DND-41 (cell line): ENCODE measurements at regions not wholly inside any gene's neighbourhood (a gene's known extent, or its start where the extent isn't known, plus 50 kb on each side); places are given as distances from the start of the nearest gene placed in this dataset.
"Not testable (repeated sequence)": the region's sequence is repeated elsewhere in the genome, so short reads cannot be mapped to it uniquely, and the experiment has no call there.

Experiments
- ATAC-seq: fragments of 200-7000 bp; cut with Tn5 transposase; 3 replicates; pipeline ENCODE4 v1.9.1; 2021; ENCODE audit warnings: low read depth; ENCODE audit not compliant: insufficient read depth
- DNase-seq: peaks from one replicate; pipeline ENCODE4 v3.0.0-alpha.2; 2020
- H2AFZ ChIP-seq: 2 replicates; pipeline ENCODE4 v1.6.0; 2012; ENCODE audit warnings: low read depth, low read length
- H3K27ac ChIP-seq: 2 replicates; pipeline ENCODE4 v1.5.1; 2012; ENCODE audit warnings: low read length, inconsistent platforms
- H3K27me3 ChIP-seq: fragments of 200-600 bp; sonication (generic); 2 replicates; pipeline ENCODE4 v1.6.0; 2012; ENCODE audit warnings: low read length, mild to moderate bottlenecking, inconsistent platforms; ENCODE audit not compliant: insufficient read depth, poor library complexity
- H3K36me3 ChIP-seq: 2 replicates; pipeline ENCODE4 v1.5.1; 2012; ENCODE audit warnings: low read length, inconsistent platforms; ENCODE audit not compliant: insufficient read depth
- H3K4me1 ChIP-seq: 2 replicates; pipeline ENCODE4 v1.5.1; 2012; ENCODE audit warnings: mild to moderate bottlenecking, low read length; ENCODE audit not compliant: insufficient read depth
- H3K4me2 ChIP-seq: 2 replicates; pipeline ENCODE4 v1.6.0; 2012; ENCODE audit warnings: mild to moderate bottlenecking, moderate library complexity, low read length, inconsistent platforms; ENCODE audit not compliant: insufficient read depth
- H3K4me3 ChIP-seq, 2 experiments: fragments of 200-600 bp in 1 of 2; shearing (Covaris generic) in 1 of 2; 2 replicates each; pipeline ENCODE4 v1.5.1; 2012 to 2016; ENCODE audit warnings: inconsistent platforms in 2 of 2, low read length in 2 of 2, mild to moderate bottlenecking in 2 of 2, low read depth in 1 of 2, moderate library complexity in 1 of 2
- H3K79me2 ChIP-seq: 2 replicates; pipeline ENCODE4 v1.6.0; 2012; ENCODE audit warnings: low read length, inconsistent platforms; ENCODE audit not compliant: insufficient read depth
- H3K9ac ChIP-seq: 2 replicates; pipeline ENCODE4 v1.6.0; 2012; ENCODE audit warnings: low read depth, mild to moderate bottlenecking, inconsistent platforms, low read length, moderate library complexity
- H3K9me3 ChIP-seq: 2 replicates; pipeline ENCODE4 v1.5.1; 2012; ENCODE audit warnings: low read length, moderate library complexity, mild to moderate bottlenecking, inconsistent platforms; ENCODE audit not compliant: insufficient read depth, severe bottlenecking
- H4K20me1 ChIP-seq: 2 replicates; pipeline ENCODE4 v1.6.0; 2012; ENCODE audit warnings: low read length; ENCODE audit not compliant: insufficient read depth
- TF ChIP-seq, protein P1 (sequence below): IDR thresholded peaks from 2 replicates; pipeline ENCODE4 v1.5.1; 2012; ENCODE audit warnings: borderline replicate concordance, low read length, moderate library complexity, mild to moderate bottlenecking; ENCODE audit not compliant: poor library complexity, severe bottlenecking; ENCODE audit errors: extremely low read depth

DNA sequence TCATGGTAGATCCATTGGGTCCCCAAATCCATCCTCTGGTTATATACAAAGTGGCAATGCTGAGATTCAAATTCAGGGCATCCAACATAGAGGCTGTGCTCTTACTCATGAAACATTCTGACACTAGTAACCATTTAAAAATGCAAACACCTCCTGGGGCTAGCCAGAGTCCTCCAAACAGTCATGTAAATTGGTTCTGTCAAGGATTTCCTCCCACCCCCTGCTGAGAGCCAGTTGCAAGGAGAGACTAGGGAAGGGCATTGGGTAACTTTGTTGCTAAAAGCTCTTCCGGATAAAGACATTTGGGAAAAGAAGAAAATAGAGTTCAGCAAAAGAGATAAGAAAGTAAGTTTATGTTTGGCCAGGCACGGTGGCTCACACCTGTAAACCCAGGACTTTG, 58.3 kb downstream of the ART5 start:
- H3K4me2 ChIP-seq, H3K36me3 ChIP-seq, H3K9me3 ChIP-seq, H3K27me3 ChIP-seq, H4K20me1 ChIP-seq, DNase-seq, H3K9ac ChIP-seq, H3K79me2 ChIP-seq, H3K4me1 ChIP-seq, H3K4me3 ChIP-seq, H2AFZ ChIP-seq, H3K27ac ChIP-seq, ATAC-seq: not testable (repeated sequence)

DNA sequence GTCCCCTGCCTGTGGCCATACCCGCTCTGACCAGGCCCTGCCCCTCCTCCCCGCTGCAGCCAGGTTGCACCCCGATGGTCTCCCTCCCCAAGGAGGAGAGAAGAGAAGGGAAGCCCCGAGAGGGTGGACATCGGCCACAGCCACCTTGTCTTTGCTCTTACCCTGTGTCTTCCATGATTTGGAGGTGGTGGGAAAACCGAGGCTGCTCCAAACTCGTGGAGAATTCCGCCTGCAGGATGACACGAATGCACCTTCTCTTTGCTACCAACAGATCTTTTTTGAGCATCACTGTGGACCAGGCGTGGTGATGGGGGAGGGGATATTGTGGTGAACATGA, 60.4 kb downstream of the ART5 start:
- not testable (repeated sequence) for H3K27me3 ChIP-seq, H3K79me2 ChIP-seq, H3K9ac ChIP-seq, H3K36me3 ChIP-seq, H3K4me1 ChIP-seq, DNase-seq, H4K20me1 ChIP-seq, H3K4me3 ChIP-seq, ATAC-seq, H2AFZ ChIP-seq, H3K9me3 ChIP-seq, H3K27ac ChIP-seq
- H3K4me2 ChIP-seq, result peak overlapping the region; percentile 58

DNA sequence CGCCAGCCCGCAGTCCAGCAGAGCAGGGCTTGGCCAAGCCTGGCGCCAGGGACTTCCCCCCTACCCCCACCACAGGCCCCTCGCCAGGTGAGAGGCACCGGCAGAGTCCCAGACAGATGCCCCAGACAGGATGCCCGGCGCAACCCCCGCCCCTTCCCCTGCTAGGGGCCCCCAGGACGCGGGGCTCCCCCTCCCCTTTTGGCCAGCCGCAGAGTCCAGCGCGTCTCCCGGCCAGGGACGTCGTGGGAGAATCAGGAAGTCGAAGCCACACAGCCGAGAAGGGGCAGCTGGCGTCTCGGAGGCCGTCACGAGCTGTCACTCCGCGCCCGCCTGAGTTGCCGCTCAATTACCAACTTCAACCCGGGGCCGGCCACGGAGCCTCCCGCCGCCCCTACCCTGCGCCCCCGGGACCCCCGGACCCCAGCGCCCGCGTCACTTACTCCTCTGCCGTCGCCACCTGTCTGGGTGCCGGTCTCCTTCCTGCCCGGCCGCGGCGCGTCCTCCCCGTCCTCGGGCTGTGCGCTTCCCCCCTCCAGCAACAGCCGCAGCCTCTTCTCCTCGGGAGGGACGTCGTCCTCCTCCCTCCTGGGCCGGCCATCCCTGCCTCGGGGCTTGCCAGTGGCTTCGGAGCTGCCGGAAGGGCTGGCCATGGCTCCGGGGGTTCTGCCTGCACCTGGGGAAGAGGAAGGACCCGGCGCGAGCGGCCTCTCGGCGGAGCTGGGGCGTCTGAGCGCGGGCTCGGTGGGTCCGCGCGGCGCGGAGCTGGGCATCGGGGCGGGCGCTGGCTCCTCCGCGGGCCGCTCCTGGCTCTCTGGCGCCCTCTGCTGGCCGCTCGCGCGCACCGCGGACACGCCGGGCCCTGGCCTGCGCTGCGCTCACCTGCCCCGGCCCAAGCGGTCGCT, 61.1 kb downstream of the ART5 start:
- not testable (repeated sequence) for H4K20me1 ChIP-seq, H2AFZ ChIP-seq, H3K27me3 ChIP-seq, H3K36me3 ChIP-seq, H3K79me2 ChIP-seq, H3K4me3 ChIP-seq, H3K27ac ChIP-seq, H3K4me1 ChIP-seq, H3K9ac ChIP-seq, H3K9me3 ChIP-seq
- DNase-seq, result peak; percentile 48
- ATAC-seq, result peak; percentile 45; the same call in 1 of the 3 replicates
- H3K4me2 ChIP-seq, result peak overlapping the region; percentile 58
- TF ChIP-seq, protein P1, sequence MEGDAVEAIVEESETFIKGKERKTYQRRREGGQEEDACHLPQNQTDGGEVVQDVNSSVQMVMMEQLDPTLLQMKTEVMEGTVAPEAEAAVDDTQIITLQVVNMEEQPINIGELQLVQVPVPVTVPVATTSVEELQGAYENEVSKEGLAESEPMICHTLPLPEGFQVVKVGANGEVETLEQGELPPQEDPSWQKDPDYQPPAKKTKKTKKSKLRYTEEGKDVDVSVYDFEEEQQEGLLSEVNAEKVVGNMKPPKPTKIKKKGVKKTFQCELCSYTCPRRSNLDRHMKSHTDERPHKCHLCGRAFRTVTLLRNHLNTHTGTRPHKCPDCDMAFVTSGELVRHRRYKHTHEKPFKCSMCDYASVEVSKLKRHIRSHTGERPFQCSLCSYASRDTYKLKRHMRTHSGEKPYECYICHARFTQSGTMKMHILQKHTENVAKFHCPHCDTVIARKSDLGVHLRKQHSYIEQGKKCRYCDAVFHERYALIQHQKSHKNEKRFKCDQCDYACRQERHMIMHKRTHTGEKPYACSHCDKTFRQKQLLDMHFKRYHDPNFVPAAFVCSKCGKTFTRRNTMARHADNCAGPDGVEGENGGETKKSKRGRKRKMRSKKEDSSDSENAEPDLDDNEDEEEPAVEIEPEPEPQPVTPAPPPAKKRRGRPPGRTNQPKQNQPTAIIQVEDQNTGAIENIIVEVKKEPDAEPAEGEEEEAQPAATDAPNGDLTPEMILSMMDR, result peak; percentile 65

DNA sequence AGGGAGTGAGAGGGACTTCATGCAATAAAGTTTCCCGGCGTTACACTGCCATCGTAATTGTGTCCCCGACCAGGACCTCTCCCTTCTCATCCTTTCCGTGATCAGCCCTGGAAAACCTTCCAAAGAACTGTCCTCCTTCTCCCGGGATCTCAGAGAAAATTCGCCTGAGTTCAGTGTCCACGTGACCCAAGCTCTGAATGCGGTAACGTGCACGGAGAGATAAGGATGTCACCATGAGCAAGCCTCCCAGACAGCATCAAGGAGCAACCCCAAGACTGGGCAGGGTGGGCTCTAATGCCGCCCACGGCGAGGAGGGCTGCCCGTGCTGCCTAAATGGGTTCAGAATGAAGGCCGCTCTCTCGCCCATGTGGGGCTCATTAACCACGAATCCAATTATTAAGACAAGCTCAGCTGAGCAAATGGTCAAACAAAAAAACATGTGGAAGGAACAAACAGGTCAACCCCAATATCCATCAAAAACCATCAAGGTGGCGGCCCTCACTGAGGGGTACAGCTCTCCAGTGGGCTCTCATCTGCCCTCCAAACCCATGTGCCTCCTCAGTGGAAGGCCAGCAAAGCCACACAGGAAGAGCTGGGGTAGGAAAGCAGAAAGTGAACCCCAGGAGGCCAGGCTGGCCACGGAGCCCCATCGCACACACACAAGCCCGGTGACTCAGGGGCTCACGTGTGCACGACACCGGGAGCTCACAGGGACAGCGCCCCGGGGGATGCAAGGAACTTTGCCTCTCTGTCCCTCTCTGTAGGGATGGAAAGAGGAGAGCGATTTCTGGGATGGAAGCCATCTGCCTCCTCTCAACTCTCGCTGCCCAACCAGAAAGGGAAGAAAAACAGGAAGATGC, 62.0 kb downstream of the ART5 start:
- H3K36me3 ChIP-seq, H3K79me2 ChIP-seq, H3K9ac ChIP-seq, H3K9me3 ChIP-seq, H3K27me3 ChIP-seq, H4K20me1 ChIP-seq, H3K4me3 ChIP-seq, ATAC-seq, H2AFZ ChIP-seq, DNase-seq, H3K27ac ChIP-seq, H3K4me1 ChIP-seq, H3K4me2 ChIP-seq: not testable (repeated sequence)

DNA sequence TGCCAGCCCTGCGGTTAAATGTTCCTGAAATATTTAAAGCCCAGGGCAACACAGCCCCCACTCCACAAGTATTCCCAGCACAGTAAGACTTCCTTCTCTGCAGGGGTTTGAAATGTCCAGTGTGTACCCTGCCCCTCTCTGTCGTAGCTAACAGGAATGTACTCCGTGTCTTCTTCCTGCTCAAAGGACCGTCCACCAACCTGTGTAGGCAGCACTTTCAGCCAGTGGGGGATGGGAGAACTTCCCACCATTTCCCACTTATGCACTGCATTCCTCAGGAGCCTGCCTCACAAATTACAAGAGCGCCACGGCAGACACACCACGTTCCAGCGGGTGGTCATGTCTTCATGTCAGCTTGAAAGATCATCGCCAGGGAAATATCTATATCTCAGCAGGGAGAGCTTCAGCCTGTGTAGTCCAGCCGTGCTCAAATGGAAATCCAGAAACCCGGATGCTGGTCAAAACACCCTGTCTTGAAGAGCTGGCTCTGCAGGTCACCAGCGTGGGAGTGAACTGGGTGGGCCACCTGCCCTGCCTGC, 65.7 kb downstream of the ART5 start:
- H3K9me3 ChIP-seq, H3K36me3 ChIP-seq, H3K9ac ChIP-seq, H3K4me1 ChIP-seq, DNase-seq, H3K4me2 ChIP-seq, H2AFZ ChIP-seq, ATAC-seq, H3K27ac ChIP-seq, H3K79me2 ChIP-seq, H3K4me3 ChIP-seq, H4K20me1 ChIP-seq, H3K27me3 ChIP-seq: not testable (repeated sequence)

DNA sequence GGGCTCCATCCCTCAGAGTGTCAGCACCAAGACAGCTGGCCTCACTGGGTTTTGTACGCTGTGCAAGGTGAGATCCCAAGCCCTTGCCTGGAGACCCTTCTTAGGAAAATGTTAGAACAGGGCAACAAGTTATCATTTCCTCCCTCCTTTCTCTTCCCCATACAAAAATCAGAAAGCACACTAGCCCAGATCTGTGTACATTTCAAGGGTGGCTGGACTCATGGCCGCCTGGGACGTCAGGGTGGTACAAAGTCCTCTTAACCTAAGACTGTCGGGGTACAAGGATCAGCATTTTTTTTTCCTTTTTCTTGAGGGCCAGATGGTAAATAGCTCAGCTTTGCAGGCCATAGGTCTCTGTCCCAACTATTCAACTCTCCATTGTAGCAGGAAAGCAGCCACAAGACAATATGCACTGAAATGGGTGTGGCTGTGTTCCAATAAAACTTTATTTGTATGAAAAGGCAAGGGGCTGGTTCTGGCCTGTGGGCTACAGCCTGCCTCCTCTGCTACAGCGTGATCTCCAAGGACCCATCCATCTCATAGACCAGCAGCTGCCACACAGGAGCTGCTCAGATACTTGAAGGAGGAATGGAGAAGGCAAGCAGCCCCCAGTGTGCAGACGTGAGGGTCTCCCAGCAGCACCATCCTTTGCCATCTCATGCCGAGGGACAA, 68.7 kb downstream of the ART5 start:
- not testable (repeated sequence) for H3K9ac ChIP-seq, H3K36me3 ChIP-seq, H3K4me3 ChIP-seq, H3K27me3 ChIP-seq, DNase-seq, H4K20me1 ChIP-seq, ATAC-seq, H3K4me1 ChIP-seq, H3K27ac ChIP-seq, H2AFZ ChIP-seq, H3K4me2 ChIP-seq, H3K79me2 ChIP-seq, H3K9me3 ChIP-seq

DNA sequence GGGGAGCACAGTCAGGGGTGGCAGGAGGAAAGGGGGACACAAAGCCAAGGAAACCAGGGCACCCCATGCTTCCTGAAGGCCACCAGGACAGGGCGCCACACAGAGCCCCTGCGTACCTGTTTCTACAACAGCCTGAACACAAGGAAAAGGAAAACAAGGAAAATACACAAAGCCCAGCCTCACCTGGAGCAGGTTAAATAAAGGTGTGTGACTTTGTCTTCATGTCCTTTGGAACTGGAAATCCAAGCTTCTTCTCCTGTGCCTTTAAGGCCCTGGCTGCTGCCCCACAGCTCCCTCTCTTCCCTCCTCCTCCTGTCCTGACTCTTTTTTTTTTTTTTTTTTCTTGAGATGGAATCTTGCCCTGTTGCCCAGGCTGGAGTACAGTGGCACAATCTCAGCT, 70.0 kb downstream of the ART5 start:
- not testable (repeated sequence) for H3K27me3 ChIP-seq, H3K79me2 ChIP-seq, H3K4me2 ChIP-seq, H3K27ac ChIP-seq, H3K36me3 ChIP-seq, ATAC-seq, DNase-seq, H3K4me1 ChIP-seq, H3K9ac ChIP-seq, H3K9me3 ChIP-seq, H2AFZ ChIP-seq, H3K4me3 ChIP-seq, H4K20me1 ChIP-seq
